ENCODE measurements at regions not wholly inside any gene's neighbourhood (a gene's known extent, or its start where the extent isn't known, plus 50 kb on each side); places are given as distances from the start of the nearest gene placed in this dataset.

DNA sequence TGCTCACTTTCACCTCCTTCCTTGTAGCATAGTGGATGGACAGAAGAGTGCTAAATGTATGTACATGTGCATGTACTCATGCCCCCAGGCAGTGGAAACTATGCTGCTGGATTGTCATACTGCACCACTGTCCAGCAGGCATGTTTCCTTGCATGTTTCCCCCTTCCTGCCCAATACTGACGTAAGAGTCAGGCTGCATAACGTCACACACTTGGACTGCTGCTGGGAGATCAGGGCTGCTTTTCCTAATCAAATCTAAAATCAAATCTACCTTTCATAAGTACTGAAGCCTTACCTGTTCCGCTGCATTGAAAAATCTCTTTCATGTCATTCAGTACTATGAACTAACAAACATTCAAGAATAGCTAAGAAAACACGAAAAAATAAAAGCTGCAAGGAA is 67.9 kb upstream of the ROBO1 start:
- no peak for DNase-seq

DNA sequence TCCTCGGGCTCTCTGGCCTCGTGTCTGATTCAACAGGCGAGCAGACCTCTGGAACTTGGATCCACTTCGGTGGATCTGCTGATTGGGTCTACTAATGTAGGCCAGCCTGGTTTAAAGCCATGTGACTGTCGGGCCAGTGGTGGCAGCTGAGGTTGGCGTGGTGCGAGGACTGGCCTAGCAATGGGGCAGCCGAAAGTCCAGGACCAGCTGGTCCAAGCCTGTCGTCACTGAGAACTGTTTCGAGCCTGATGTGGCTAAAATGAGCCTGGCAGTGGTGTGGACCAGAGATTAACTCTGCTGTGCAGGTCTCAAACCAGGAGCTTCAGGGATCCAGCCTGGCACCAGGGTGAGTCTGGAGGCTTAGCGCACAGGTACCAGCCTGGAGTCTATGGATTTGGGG is 56.4 kb upstream of the ROBO1 start:
- no peak for DNase-seq

DNA sequence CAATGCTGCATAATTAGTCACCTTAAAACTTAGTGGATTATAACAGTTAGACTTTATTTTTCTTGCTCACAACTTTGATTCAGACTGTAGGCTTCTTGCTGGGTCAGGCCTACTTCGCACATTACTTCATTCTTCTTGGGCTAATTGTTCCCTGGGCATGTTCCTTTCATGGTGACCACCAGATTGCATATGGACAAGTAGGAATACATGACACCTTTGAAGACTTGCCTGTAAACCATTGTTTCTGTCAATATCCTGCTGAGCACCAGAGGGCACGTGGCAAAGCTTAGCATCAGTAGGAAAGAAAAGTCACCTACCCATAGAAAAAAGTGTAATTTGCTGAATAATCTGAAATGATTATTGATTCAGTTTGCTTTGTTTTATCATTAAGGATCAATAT is 54.3 kb upstream of the ROBO1 start:
- no peak for DNase-seq

DNA sequence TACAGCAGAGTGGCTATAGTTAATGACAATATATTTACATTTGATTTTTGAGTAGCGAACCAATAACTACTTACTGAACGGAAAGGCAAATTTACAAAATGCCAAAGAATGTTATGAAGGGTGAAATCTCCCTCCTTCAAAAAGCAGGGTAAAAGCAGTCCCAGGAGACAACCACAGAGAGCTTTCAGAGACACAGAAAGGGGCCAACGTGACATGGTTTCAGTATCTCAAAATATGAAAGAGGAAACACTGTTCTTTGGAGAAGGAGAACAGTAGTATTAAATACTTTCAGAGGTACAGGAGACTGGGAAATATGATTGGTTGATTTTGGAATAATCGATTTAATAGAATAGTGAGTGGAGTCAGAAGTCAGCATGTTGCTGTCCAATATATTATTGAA is 52.3 kb upstream of the ROBO1 start:
- DNase-seq, result no peak

GRCh38 chr3:79818015-79818414 is 50.2 kb upstream of the ROBO1 start:
- no peak for DNase-seq
